Kidney epithelial cell (primary cell): ENCODE measurements at regions not wholly inside any gene's neighbourhood (a gene's known extent, or its start where the extent isn't known, plus 50 kb on each side); places are given as distances from the start of the nearest gene placed in this dataset.
"Not testable (repeated sequence)": the region's sequence is repeated elsewhere in the genome, so short reads cannot be mapped to it uniquely, and the experiment has no call there.

Experiments
- DNase-seq: peaks from one replicate; pipeline ENCODE4 v3.0.0-alpha.2; 2010; ENCODE audit warnings: low read depth
- H3K27me3 ChIP-seq: 2 replicates; pipeline ENCODE4 v1.6.0; 2011; ENCODE audit warnings: low read length; ENCODE audit not compliant: control insufficient read depth, insufficient read depth
- H3K36me3 ChIP-seq: 2 replicates; pipeline ENCODE4 v1.5.1; 2011; ENCODE audit warnings: low read length; ENCODE audit not compliant: control insufficient read depth, insufficient read depth
- H3K4me3 ChIP-seq: 2 replicates; pipeline ENCODE4 v1.5.1; 2011; ENCODE audit warnings: low read depth, mild to moderate bottlenecking, control low read depth, low read length
- TF ChIP-seq, protein P1 (sequence below): IDR thresholded peaks from 2 replicates; pipeline ENCODE4 v1.5.1; 2011; ENCODE audit warnings: mild to moderate bottlenecking, moderate library complexity, low read length, control low read depth, inconsistent platforms; ENCODE audit not compliant: insufficient read depth, poor library complexity, severe bottlenecking

DNA sequence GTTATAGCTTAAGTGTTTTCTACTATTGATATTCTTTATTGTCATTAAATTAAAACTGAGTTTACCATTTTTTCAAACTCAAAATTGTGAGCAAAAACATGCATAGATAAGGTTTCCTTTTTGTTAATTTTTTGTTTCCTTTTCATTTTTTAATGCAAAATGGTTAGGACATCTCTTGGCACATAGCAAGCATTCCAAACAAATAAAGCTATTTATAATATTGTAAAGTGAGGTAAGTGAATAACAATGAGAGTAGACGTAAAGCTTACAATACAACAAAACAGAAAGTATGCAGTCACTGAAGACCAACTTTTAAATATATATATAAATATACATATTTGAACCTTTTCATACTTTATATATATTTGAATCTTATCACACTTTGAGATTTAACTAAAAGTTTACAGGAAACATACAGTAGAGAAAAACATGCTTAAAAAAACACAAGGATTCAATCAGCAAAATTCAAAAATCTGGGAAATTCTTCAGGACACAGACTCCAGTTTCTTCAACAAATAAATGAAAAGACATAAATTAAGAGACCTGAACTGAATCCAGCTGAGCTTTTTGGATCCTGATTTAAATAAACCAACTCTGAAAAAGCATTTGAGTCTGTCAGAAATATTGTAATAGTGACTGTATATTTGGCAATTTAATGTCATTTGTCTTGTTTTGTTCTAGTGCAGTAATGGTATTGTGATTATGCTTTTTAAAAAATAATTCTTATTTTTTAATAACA is 67.5 kb upstream of the SAMSN1 start:
- Histone ChIP-seq H3K4me3 (no peak overlapping the region), H3K36me3 (no peaks in the 10 kb centered on the region), H3K27me3 (no peaks in the 10 kb centered on the region)
- DNase-seq = no peak
- TF ChIP-seq, protein P1, sequence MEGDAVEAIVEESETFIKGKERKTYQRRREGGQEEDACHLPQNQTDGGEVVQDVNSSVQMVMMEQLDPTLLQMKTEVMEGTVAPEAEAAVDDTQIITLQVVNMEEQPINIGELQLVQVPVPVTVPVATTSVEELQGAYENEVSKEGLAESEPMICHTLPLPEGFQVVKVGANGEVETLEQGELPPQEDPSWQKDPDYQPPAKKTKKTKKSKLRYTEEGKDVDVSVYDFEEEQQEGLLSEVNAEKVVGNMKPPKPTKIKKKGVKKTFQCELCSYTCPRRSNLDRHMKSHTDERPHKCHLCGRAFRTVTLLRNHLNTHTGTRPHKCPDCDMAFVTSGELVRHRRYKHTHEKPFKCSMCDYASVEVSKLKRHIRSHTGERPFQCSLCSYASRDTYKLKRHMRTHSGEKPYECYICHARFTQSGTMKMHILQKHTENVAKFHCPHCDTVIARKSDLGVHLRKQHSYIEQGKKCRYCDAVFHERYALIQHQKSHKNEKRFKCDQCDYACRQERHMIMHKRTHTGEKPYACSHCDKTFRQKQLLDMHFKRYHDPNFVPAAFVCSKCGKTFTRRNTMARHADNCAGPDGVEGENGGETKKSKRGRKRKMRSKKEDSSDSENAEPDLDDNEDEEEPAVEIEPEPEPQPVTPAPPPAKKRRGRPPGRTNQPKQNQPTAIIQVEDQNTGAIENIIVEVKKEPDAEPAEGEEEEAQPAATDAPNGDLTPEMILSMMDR = no peak

DNA sequence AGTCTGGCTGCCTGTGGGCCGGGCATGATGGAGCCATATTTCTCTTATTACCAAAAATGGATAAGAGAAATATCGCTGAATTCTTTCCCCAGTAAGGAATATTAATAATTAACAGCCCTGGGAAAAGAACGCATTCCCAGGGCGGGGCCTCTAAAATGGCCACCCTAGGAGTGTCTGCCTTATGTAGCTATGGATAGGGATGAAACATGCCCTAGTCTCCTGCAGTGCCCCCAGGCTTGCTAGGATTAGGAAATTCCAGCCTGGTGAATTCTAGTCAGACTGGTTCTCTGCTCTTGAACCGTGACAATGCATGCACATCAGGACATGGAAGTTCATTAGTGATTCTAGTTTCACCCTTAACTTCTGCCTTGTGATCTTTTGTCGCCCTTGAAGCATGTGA is 64.0 kb upstream of the SAMSN1 start:
- not testable (repeated sequence) for H3K4me3 ChIP-seq, H3K27me3 ChIP-seq, DNase-seq, H3K36me3 ChIP-seq

DNA sequence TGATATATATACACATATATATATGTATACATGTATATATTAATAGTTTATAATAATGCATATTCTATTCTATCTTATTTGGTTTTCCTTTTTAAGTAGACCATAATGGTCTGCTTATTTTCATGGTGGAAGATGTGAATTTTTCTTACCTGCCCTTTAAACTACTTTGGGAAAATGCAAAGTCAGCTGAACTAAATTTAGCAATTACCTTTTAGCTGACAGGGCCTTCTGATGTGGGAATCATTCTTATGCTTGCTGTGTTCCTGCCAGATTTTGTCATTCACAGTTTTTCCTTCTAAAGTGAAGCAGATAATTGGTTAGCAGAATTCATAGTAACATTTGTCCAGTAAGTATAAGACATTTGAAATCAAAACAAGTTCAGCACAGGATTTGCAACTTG is 63.2 kb upstream of the SAMSN1 start:
- TF ChIP-seq, protein P1 = no peak
- Histone ChIP-seq H3K36me3 (no peaks in the 10 kb centered on the region), H3K4me3 (no peak overlapping the region), H3K27me3 (no peaks in the 10 kb centered on the region)
- DNase-seq = no peak

DNA sequence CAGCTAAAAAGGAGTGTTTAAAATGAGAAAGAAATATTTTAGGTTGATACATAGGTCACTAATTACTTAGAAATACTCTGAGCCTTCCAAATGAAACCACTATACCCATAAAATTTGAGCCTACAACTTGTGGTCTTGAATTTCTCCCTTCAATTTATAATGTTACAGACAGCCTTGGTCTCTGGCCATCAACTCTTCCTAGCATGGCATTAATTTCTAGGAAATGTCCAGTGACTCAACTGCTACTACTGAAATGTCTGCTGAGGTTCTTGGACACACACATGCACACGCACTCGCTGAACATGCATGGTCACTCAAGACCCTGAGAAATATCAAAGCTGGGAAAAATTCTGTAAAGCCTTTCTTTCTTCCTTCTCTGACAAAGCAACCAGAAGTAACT is 61.1 kb upstream of the SAMSN1 start:
- no peak overlapping the region for H3K4me3 ChIP-seq
- H3K27me3 ChIP-seq = no peaks in the 10 kb centered on the region
- H3K36me3 ChIP-seq = no peaks in the 10 kb centered on the region
- TF ChIP-seq, protein P1 = no peak
- no peak for DNase-seq

DNA sequence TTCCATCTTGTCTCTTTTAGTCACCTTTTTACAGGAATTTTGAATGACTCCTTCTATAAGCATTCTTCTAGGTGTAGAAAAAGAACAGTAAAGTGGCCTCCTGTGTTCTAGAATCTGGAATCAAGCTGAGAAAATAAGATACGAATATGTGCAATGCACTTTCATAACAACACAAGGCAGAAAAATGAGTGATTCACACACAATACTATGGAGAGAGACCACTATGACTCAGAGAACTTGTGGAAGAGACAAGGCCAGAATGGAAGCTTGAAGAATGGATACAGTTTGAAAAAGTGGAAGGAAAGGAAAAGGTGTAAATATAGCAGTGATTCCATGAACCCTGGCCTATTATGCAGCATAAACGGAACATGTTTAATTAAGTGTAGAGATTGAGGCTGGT is 57.1 kb upstream of the SAMSN1 start:
- peak; percentile 31 for DNase-seq
- H3K27me3 ChIP-seq = no peaks in the 10 kb centered on the region
- H3K4me3 ChIP-seq = no peak overlapping the region
- TF ChIP-seq, protein P1 = no peak
- H3K36me3 ChIP-seq = no peaks in the 10 kb centered on the region

DNA sequence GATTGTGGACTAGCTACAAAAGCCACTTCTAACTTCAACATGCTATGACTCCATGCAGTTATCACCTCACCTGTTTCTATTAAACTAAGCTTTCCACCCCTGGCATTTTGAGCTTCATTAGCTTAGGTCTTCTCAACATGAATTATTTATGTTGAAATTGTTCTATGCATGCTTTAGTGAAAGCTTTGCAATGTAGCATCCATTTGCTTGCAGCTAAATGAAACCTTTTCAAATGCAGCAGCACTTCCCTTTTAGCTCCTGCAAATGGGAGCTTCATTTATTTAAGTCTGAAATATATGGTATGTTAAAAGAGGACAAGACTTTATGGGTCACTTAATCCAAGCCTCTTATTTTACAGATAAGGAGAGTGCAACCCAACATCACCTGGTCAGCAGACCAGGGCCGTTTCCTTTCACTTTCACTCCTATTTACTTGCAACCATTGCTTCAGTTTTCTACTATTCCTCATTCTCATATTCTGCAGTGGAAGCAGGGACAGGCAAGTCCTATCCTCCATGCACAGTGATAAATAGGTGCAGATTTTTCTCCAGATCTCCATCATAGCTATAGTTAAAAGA is 56.4 kb upstream of the SAMSN1 start:
- Histone ChIP-seq H3K4me3 (no peak overlapping the region), H3K27me3 (no peaks in the 10 kb centered on the region), H3K36me3 (no peaks in the 10 kb centered on the region)
- TF ChIP-seq, protein P1 = no peak
- no peak for DNase-seq
